ENCODE measurements at regions not wholly inside any gene's neighbourhood (a gene's known extent, or its start where the extent isn't known, plus 50 kb on each side); places are given as distances from the start of the nearest gene placed in this dataset.
A peak's percentile ranks its signal among the peaks of the same experiment; 100 is the strongest.

DNA sequence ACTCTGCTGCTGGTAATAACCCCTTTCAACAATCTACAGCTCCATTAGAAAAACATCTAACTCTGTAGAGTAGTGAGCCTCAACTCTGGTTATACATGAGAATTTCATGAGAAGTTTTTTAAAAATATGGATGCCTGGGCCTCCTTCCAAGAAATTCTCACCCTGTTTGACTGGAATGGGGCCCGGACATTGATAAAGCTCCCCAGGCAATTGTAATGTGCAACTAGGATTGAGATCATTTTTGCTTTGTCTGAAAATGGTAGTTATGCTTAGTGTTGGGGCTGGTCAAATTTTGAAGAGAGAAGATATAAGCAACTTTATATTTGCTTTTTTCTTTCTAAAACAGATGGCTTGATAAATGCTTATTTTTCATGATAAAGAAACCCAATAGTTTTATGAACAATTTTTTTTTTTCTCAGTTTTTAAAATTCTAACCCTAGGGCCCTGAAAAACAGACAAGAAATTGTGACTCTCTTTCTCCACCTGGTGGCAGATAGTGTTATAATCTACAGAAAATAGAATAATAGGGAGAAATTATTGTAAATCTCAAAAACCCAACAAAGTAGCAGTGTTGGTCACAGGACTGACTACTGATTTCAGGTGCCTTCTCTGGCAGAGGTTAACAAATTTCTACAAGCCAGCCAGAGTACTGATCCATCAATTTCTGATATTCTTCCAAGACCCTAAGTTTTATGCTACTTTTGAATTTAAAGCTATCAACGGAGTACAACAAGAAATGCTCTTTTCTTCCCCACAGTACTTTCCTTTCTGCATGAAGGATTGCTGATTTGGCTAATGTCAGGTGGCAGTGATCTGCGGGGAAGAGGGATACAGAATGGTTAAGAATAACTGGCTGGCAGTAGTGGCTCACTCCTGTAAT, 174.8 kb downstream of the DKK1 start:
- no peaks in the 10 kb centered on the region for H3K27me3 ChIP-seq (ENCODE audit: control insufficient read depth in 2 of 2, insufficient read depth in 2 of 2, low read length in 2 of 2)
- POLR2A ChIA-PET, result interaction anchor here (1.0 to 4.0 kb wide), 4 partner anchors 170 to 181 kb away, joined by 3 to 21 read pairs (median 6); partner anchors contain the start of gene DKK1
- no peaks in the 10 kb centered on the region for H3K79me2 ChIP-seq (ENCODE audit: control insufficient read depth, insufficient read depth, low read length)
- H3K36me3 ChIP-seq (ENCODE audit: control insufficient read depth in 2 of 2, extremely low read depth in 1 of 2, insufficient read depth in 2 of 2, low read length in 2 of 2), result no peaks in the 10 kb centered on the region
- H3K9me1 ChIP-seq (replicated peaks; ENCODE audit: control insufficient read depth, extremely low read depth, insufficient read depth, low read length), result no peaks in the 10 kb centered on the region
- H3K9me3 ChIP-seq (replicated peaks; ENCODE audit: control insufficient read depth, insufficient read depth, low read length), result no peaks in the 10 kb centered on the region
- peak overlapping the region; percentile 1 for H3K9ac ChIP-seq (replicated peaks; ENCODE audit: extremely low read depth, insufficient read depth, low read length)
- dilution Hi-C loops (cut with MboI; ENCODE audit: extremely low pct_ligation_motif_present, low sequenced_read_pairs), result no loop called here
- FAIRE-seq, result no peak
- DNase-seq (ENCODE audit: low read depth, low spot score), result peak; percentile 67
- H3K4me2 ChIP-seq (ENCODE audit: insufficient read depth, low read length), result peak overlapping the region; percentile 18
- CTCF ChIA-PET, result interaction anchor here (0.6 to 11.1 kb wide), 21 partner anchors 10 to 222 kb away, joined by 3 to 630 read pairs (median 4); partner anchors contain the start of gene DKK1
- TF ChIP-seq, protein P1, sequence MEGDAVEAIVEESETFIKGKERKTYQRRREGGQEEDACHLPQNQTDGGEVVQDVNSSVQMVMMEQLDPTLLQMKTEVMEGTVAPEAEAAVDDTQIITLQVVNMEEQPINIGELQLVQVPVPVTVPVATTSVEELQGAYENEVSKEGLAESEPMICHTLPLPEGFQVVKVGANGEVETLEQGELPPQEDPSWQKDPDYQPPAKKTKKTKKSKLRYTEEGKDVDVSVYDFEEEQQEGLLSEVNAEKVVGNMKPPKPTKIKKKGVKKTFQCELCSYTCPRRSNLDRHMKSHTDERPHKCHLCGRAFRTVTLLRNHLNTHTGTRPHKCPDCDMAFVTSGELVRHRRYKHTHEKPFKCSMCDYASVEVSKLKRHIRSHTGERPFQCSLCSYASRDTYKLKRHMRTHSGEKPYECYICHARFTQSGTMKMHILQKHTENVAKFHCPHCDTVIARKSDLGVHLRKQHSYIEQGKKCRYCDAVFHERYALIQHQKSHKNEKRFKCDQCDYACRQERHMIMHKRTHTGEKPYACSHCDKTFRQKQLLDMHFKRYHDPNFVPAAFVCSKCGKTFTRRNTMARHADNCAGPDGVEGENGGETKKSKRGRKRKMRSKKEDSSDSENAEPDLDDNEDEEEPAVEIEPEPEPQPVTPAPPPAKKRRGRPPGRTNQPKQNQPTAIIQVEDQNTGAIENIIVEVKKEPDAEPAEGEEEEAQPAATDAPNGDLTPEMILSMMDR (IDR thresholded peaks at IDR 0.05; ENCODE audit: extremely low read depth in 1 of 2, insufficient read depth in 1 of 2, low read depth in 1 of 2, low read length in 2 of 2), result peak in 1 of 2 donors; percentile 32
- TF ChIP-seq EZH2 (IDR thresholded peaks at IDR 0.05; ENCODE audit: borderline replicate concordance, low read depth, low read length, severe bottlenecking) (no peak), POLR2A (IDR thresholded peaks at IDR 0.05; ENCODE audit: low read depth, low read length) (no peak)
- peak overlapping the region; percentile 64 for H3K27ac ChIP-seq (ENCODE audit: insufficient read depth, low read depth, low read length)
- BruUV-seq (replicated peaks), result no TSS peak
- no peak overlapping the region for H3K4me3 ChIP-seq (replicated peaks in 1 of 3; ENCODE audit: insufficient read depth in 1 of 3, low read depth in 1 of 3, low read length in 3 of 3)
- peaks cover 39% of the 10 kb centered on the region for H3K4me1 ChIP-seq (ENCODE audit: control insufficient read depth, extremely low read depth, insufficient read depth, low read length)
- intact Hi-C loops (cut with micrococcal nuclease), result loop anchor here (1.0 to 5.0 kb wide), 6 partner anchors 46 to 240 kb away; partner anchors contain the start of gene DKK1
- no peaks in the 10 kb centered on the region for H4K20me1 ChIP-seq (replicated peaks; ENCODE audit: control insufficient read depth, extremely low read depth, insufficient read depth, low read length)
- peak overlapping the region; percentile 36 for H2AFZ ChIP-seq (ENCODE audit: low read depth, low read length)
